GM21529 (cell line): ENCODE measurements at regions not wholly inside any gene's neighbourhood (a gene's known extent, or its start where the extent isn't known, plus 50 kb on each side); places are given as distances from the start of the nearest gene placed in this dataset.

Experiments used
- ATAC-seq: cut with Tn5 transposase; IDR thresholded peaks from one replicate; pipeline ENCODE4 v1.9.1; 2021; ENCODE audit not compliant: unreplicated experiment

- ATAC-seq = no peak
These were observed 125.5 kb upstream of the KLF3 start for GRCh38 chr4:38538517-38538916.

- ATAC-seq = no peak
These were observed 124.5 kb upstream of the KLF3 start for GRCh38 chr4:38539501-38539900.

- no peak for ATAC-seq
These were observed 116.9 kb upstream of the KLF3 start for GRCh38 chr4:38547052-38547451.

- ATAC-seq = no peak
These were observed 115.7 kb upstream of the KLF3 start for GRCh38 chr4:38548256-38548655.

GRCh38 chr4:38559374-38559773 is 104.6 kb upstream of the KLF3 start:
- ATAC-seq = no peak

GRCh38 chr4:38560340-38560739 is 103.7 kb upstream of the KLF3 start:
- no peak for ATAC-seq

GRCh38 chr4:38560768-38561558 is 103.0 kb upstream of the KLF3 start:
- ATAC-seq = peak; percentile 88

GRCh38 chr4:38562751-38563198 is 101.2 kb upstream of the KLF3 start:
- no peak for ATAC-seq

- ATAC-seq = no peak
These were observed 100.1 kb upstream of the KLF3 start for GRCh38 chr4:38563707-38564495.

GRCh38 chr4:38565271-38566199 is 98.5 kb upstream of the KLF3 start:
- ATAC-seq = no peak

GRCh38 chr4:38566806-38567398 is 97.1 kb upstream of the KLF3 start:
- ATAC-seq = no peak

GRCh38 chr4:38567457-38567856 is 96.5 kb upstream of the KLF3 start:
- ATAC-seq = no peak

- no peak for ATAC-seq
These were observed 95.2 kb upstream of the KLF3 start for GRCh38 chr4:38568768-38569167.

- ATAC-seq = no peak
These were observed 93.2 kb upstream of the KLF3 start for GRCh38 chr4:38570647-38571276.

- no peak for ATAC-seq
These were observed 91.2 kb upstream of the KLF3 start for GRCh38 chr4:38572793-38573192.

- no peak for ATAC-seq
These were observed 89.3 kb upstream of the KLF3 start for GRCh38 chr4:38574559-38575333.

GRCh38 chr4:38576767-38577166 is 87.2 kb upstream of the KLF3 start:
- no peak for ATAC-seq

- ATAC-seq = no peak
These were observed 86.5 kb upstream of the KLF3 start for GRCh38 chr4:38577462-38577861.

GRCh38 chr4:38581426-38582106 is 82.4 kb upstream of the KLF3 start:
- no peak for ATAC-seq
